HCEC 1CT (cell line): ENCODE measurements at regions not wholly inside any gene's neighbourhood (a gene's known extent, or its start where the extent isn't known, plus 50 kb on each side); places are given as distances from the start of the nearest gene placed in this dataset.

Source experiments
- DNase-seq: peaks from one replicate; pipeline ENCODE4 v3.0.0-alpha.2; 2017

DNA sequence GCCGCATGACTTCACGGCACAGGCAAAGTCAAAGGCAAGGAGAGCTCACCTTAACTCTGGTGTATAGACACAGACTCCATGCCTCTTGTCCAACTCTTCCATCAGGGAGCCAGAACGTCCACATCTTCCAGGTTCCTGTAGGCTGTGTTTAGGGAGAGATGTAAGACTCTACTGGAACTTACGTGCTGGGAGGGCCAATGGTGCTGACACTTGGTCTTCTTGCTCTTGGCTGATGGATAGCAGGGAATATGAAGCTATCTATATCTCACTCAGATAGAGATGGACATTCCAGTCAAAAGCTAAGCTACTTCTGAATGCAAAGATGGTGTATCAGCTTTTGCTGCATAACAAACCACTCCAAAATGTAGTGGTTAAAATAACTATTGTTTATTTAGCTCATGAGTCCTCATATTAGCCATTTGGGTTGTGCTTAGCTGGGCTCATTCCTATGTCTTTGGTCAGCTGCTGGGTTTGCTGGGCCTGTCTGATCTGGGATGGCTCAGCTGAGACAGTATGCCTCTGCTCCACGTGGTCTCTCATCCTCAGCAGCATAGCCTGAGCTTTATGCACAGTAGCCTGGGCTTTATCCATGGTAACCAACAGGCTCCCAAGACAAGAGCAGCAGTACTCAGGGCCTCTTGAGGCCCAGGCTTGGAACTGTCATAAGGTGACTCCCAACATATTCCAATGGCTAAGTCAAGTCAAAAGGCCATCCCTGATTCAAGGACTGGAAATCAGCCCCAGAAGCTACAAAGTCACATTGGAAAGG, 111.6 kb downstream of the SNX5 start:
- no peak for DNase-seq

DNA sequence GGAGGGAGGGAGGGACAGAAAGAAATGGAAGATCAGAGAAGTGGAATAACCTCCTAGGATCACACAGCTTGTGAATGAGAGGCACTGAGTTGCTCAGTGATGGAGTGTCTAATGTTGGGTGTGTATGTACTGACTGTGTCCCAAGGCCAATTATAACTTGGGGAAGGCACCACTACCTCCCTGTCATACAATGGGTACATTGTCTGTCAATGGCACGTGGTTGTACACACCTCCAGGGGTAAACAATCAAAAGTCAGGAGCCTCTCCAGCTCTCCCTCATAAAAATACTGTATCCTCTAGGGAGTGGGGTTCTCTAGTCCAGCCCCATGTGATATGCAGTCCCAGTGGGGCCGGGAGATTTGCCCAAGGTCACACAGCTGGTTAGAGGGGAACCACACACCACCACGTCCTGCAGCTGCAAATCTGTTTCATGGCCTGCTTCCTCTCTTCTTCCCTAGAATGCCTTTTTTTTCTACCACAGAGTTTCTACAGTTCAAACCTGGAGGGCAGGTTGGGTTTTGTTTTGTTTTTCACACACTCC, 112.5 kb downstream of the SNX5 start:
- DNase-seq = no peak

DNA sequence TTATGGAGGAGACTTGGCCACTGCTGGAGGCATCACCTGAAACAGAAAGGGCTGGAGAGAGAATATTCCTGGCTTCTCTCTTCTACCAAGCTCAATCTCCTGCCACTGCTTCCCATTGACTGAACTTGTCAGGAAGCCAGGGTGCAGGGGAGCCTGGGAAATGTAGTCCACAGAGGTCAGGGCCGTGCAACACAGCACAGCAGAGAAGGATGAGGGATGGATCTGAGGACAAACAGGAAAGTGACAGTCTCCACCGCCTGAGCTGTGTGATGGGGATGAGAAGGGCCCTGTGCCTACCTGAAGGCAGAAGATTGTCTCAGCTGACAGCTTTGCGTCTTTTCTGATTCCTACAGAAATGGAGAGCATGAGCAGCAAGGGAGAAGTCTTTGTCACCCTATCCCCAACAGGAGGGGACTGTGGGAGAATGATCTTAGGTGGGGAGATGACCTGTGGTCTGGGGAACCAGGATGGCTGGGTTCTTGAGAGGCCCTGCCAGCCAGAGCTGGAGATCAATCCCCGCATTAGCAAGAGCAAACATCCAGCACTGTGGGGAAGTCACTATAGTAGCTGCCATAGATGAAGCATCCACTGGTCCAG, 114.2 kb downstream of the SNX5 start:
- peak; percentile 44 for DNase-seq

DNA sequence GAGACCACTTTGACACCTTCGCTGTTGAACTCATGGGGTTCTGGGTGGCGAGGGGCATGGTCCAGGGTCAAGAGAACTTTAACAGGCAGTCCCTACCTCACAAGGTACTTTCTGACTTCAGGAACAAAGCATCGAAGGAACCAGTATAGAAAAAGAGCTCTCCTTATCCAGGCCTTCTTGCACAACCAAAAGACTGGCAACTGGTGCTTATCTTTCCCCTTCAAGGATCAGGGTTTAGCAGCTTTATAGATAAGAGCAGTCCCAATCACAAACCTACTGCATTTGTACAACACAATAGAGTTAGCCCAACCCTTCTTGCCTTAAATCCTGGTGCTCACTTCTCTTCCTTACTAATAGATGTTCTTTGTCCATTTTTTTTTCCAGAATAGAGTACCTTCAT, 116.3 kb downstream of the SNX5 start:
- no peak for DNase-seq

DNA sequence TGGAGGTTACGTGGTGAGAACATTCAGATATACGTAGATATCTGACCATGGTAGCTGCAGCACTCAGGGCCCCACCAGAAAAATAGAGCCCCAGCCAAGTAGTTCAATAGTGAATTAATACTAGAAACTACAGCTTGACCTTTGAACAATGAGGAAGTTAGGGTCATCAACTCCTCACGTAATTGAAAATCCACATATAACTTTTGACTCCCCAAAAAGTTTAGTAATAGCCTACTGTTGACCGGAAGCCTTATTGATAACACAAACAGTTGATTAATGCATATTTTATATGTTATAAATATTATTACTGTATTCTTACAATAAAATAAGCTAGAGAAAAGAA, 117.9 kb downstream of the SNX5 start:
- DNase-seq = no peak

DNA sequence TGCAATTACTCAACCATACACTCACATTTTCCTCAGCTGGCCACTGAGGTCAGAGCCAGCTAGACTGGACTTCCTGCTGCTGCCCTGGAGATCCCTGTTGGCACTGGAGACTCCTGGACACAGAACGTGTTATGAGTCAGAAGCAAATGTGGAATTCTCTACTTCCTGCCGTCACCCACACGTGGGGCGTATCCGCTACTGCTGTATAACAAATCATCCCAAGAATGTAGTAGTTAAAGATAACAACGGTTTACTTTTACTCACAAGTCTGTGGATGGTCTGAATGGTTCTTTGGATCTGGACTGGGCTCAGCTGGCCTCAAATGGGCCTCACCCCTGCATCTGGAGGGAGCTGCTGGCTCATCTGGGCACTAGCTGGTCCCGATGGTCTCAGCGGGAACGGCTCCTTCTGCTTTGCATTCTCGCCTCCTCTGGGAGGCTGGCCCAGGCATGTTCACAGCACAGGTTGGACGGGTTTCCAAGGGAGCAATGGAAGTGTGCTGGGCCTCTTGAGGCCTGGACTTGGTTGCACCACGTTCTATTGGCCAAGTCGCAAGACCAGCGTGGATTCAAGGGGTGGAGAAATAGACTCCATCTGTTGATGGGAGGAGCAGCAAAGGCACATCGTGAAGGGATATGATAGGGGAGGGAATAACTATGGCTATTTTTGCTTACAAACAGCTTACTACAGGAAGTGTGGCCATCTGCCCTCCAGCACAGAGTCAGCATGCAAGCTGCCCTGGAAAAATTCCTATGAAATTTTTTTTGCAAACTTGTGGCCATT, 118.5 kb downstream of the SNX5 start:
- DNase-seq = peak; percentile 100

DNA sequence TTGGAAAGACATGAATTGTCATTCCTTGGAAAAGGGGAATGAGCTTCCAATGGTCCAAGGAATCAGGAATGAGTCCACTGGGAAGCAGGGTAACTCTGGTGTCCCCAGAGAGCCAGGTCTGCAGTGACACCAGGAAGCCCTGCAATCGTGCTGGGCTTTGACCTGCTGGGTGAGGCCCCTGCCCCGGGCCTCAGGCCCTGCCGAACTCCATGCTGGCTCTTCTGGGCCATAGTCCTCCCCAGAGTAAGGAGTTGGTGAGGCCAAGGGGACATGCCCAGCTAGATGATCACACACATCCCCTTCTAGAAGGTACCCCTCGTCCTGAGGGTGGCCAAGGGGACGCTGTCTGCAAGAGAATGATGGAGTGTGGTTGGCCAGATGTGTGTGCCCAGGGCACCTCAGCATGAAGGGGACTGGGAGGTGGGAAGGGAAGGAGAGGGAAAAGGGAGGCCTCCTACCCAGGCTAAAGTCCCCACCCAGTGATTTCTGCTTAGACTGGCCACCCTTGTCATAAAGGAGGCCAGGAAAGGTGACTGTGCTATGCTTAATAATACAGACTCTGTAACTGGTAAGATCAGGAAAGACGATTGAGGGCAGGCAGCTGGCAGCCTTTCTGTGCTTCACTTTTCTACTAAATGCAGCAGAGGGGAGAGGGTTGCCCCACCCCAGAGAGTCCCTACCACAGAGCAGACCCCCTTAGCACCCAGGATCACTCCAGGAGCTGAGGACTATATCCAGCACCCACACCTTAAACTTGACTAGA, 119.3 kb downstream of the SNX5 start:
- DNase-seq = no peak

DNA sequence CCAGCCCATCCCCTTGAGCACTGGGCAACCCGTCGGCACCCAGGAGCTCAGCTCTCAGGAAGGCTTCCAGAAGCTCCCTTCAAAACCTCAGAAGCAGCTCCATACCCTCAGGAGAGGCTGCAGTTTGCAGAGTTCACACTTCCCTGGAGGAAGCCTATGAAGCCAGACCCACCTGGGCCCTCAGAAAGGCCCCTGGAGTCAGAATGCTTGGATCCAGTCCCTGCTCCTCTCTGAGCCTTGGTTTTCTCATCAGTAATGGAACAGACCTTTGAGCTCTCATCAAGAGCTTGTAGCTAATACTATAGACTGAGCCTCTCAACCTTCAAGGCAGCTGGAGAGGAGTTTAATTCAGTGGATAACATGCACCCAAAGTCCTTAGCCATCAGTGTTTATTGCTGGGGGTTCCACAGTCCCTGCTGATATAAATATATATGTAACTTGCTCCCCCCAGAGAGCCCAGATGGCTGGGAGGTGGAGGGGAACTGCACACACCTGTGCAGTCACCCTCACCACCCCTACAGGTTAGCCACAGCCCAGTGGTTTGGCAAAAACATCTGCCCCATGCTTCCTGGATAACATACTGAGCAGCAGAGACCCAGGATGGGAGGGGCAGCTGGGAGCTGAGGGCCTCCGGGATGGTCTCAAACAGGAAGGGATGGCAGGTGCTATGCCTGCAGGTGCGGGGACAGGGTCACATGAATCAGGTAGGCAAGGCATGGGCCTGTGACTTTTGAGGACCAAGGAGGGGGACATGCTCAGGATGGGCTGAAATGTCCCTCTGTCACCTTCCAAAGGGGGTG, 120.1 kb downstream of the SNX5 start:
- no peak for DNase-seq

DNA sequence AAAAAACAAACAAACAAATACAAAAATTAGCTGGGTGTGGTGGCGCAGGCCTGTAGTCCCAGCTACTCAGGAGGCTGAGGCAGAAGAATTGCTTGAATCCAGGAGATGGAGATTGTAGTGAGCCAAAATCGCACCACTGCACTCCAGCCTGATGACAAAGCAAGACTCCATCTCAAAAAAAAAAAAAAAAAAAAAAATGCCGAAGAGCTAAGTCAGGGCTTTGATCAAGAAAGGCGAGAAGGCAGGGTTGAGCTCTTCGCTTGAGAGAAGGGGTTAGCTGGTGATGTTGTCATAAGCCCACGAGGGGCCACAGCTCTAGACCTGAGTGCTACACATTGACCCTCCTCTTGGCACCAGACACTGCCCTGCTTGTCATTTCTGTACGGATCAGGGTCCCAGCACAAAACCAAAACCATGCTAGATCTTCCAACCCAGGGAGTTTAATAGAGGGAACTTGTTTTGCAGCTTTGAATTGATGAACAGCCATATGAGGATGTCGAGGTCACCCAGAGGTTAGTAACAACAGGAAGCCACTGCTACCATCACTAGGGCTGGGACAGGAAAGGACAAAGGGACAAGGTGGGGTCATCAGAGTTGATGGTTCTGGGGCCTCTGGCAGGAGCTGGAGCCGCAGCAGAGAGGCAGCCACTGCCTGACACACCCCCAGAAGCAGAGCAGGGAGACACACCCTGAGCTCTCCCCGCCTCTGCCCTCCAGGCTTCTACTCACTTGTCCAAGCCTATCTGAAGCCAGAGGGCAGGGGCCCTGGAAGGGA, 122.7 kb downstream of the SNX5 start:
- no peak for DNase-seq

DNA sequence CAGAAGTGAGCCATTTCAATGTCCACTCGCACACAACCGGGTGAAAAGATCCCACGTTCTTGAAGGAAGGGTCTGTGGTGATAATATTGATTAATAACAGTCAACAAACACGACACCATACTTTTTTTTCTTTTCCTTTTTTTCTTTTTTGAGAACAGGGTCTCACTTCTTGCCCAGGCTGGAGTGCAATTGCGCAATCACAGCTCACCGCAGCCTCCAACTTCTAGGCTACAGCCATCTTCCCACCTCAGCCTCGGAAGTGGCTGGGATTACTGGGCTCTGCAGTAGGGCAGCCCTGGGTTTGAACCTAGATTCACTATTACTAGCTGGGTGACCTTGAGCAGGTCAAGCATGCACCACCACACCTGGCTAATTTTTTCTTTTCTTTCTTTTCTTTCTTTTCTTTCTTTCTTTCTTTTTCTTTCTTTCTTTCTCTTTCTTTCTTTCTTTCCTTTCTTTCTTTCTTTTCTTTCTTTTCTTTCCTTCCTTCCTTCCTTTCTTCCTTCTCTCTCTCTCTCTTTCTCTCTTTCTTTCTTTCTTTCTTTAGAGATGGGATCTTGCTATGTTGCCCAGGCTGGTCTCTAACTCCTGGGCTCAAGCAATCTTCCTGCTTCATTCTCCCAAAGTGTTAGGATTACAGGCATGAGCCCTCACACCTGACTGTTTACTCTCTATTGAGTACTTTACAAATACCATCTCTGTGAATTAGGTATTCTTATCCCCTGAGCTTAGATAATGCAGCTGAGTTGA, 123.9 kb downstream of the SNX5 start:
- no peak for DNase-seq

DNA sequence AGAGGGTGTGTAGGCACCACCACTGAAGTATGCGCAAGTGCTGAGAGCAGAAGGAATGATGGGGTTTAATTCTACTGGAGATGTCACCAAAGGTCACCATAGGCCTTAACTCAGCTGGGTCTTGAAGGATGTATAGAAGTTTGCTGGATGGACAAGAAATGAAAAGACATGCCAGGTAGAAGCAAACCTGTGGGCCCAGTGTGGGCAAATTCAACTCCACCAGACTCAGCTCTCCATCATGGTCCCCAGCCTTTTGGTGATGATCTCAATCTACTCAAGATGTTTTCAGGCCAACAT, 124.5 kb downstream of the SNX5 start:
- no peak for DNase-seq

DNA sequence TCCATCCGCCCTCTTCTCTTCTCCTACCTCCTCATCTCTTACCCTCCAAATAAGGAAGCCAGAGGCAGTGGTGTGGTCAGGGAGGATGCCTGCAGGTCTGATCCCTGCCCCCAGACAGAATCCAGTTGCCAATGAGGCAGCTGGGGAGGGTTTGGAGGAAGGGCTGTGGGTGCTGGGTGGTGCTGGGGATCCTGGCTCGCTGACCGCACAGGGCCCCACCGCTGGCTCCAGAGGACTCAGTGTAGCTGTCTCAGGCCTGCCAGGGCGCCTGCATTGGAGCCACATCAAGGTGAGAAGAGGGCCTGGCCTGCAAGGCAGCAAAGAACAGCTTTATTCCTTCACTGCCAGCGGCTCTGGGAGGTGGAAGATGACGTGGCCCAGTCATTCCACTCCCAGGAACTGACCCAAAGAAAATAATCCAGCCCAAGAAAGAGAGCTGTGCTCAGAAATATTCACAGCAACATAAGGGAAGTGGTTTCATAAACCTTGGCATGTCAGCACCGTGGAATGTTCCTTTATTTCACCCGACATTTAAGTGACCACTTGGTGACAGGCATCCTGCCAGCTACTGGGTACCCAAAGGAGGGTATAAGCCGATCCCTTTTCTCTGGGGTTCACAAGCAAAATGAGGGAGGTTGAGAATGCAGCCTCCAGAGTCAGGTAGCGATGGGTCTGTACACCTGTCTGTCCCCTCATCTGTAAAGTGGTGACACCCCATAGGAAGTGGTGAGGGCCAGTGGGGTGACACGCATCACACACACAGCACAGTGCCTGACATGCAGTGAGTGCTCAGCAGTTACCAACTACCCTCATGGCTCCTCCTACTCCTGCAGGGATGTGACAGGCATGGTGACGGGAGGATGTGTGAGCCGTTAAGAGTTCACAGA, 125.1 kb downstream of the SNX5 start:
- DNase-seq = peak; percentile 96

DNA sequence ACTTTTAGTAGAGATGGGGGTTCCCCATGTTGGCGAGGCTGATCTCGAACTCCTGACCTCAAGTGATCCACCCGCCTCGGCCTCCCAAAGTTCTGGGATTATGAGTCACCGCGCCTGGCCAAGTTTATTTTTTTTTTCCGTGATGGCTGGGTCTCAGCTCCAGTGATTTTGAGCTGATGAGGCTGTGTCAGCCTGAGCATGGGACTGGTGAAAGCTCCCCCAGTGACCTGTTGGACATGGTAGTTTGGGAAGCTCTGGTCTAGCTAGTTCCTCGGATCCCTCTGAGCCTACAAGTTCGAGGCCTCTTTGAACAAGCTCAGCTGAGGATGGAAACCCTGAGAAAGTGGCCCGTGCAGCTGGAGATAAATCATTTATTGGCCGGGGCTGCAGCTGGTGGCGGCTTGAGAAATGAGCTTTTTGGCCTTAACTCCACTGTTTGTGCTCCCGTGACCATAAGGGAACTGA, 126.8 kb downstream of the SNX5 start:
- DNase-seq = peak; percentile 61

DNA sequence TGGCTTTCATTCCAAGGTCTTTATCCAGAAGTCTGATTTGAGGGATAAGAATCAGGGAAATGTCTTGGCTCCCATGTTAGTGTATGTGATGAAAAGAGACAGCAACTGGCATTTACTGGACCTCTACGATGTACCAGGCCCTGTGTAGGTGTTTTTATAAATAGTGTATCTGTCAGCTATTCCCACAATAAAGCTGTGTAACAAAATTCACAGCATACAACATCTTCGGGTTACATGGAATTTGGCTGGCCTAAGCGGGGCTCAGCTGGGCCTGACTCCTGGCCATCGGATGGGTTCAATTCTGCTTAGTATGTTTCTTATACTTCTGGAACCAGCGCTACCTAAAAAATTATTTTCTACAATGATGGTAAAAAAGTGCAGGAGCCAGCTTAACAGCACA, 128.2 kb downstream of the SNX5 start:
- DNase-seq = no peak

DNA sequence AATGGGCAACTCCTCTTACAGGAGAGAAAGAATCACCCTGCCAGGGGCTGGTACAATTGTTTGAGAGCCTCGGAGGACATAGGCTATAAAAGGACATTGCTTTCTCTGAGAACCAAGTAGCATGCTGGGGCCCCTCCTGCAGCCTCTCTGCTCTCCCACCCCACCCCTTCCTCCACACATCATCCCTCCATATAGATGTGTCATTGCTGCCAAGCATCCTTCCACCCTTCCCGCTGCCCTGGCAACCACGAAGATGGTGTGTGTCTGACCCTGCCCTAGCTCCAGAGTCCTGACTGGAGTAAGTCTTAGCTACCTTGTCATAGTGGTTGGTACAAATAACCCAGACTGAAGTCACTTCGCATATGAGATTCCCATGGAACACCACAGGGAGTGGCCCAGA, 129.7 kb downstream of the SNX5 start:
- no peak for DNase-seq

DNA sequence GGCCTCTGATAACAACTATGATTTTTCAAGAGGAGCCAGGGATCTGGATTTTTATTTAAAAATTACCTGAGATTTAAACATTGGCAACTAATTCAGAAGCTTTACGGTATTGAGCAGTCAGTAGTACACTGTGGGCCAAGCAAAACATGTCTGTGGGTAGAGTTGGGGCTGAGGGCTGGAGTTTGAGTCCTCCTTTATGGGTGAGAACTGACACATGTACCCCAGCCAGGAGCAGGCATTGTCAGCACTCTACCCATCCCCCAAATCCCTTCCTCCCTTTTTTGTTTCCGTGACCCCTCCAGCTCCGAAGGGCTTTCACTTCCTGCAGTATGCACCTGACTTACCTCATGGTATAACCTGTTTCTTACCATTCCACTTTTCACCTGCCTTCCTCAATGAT, 131.4 kb downstream of the SNX5 start:
- DNase-seq = no peak

DNA sequence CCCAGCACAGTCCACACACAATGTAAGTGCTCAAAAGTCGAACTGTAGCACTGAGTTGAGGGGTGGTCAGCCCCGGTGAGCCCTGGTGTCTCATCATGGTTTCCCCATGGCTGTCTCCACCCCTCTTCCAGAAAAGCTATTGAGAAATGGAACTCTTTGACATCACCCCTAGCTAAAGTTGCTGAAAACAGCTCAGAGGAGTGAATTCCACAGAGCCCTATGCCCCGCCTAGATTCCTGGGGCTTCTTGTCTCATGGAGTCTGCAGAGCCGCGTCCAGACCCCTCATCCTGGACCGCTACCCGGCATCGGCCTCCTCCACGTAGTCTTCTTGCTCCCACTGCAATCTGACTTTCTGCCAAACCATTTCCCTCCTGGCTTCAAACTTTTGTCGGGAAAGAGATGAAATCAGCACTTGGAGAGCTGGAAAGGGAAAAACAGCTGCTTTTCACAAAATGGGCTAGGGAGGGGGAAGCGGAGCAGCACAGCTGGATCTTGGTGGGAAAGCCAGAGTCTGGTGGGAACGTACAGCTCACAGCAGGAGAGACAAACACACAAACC, 132.2 kb downstream of the SNX5 start:
- DNase-seq = peak; percentile 69

DNA sequence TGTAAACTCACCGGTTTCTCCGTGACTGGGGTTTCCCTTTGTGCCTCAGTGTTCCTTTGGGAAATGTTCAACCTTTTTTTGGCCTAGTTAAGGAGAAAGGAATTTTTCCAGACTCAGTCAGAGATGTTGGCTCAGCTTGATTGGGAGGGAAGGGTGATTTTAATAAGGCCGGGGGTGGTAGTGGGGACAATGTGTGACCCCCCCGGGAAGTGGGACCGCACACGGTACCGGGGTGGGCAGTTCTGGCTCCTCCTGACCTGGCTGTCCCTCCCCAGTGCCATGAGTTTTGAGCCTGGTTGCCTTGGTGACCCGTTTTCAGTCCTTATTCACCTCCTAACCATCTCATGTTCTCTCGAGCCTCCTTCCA, 132.7 kb downstream of the SNX5 start:
- DNase-seq = no peak

DNA sequence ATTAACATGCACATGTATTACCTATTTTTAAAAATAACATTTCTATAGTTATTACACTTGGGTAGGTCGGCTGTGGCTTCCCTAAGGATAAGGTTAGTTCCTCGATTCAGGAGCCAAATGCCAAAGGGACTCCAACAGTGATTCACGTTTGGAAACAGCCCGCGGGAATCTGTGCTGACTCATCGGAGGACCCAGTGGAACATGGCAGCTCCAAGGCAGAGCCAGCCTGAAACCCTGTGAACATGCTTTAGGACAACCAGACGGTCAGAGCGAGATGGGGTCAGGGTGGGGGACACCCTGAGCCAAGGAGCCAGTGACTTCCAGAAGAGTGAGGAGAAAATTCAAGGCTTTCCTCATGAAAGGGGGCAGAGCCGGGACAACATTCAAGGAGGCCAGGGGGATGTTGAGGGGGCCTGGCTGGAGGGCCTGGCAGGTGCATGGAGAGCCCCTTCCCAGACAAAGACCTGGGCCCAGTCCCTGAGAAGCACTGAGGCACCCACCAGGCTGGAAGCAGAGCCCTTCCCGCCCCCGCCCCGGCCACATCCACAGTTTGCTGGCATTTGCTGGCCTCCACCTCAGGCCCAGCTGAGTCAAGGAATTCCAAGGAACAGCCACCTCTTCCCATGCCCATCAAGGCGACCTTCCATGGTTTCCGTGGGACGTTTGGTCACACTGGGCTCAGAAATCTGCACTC, 133.2 kb downstream of the SNX5 start:
- DNase-seq = peak; percentile 65
